ENCODE measurements at regions not wholly inside any gene's neighbourhood (a gene's known extent, or its start where the extent isn't known, plus 50 kb on each side); places are given as distances from the start of the nearest gene placed in this dataset.

GRCh38 chr13:106306748-106307277, 228.6 kb downstream of the EFNB2 start:
- TF ChIP-seq EZH2 (IDR thresholded peaks at IDR 0.05; ENCODE audit: borderline replicate concordance, low read length) (no peak), CTCF (IDR thresholded peaks at IDR 0.05; ENCODE audit: low read length) (no peak)
